SIG-M5 (cell line): ENCODE measurements at regions not wholly inside any gene's neighbourhood (a gene's known extent, or its start where the extent isn't known, plus 50 kb on each side); places are given as distances from the start of the nearest gene placed in this dataset.
"Not testable (repeated sequence)": the region's sequence is repeated elsewhere in the genome, so short reads cannot be mapped to it uniquely, and the experiment has no call there.

Experiments
- DNase-seq: peaks from one replicate; lab custom pipeline; 2025; lab: John Stamatoyannopoulos, UW

DNA sequence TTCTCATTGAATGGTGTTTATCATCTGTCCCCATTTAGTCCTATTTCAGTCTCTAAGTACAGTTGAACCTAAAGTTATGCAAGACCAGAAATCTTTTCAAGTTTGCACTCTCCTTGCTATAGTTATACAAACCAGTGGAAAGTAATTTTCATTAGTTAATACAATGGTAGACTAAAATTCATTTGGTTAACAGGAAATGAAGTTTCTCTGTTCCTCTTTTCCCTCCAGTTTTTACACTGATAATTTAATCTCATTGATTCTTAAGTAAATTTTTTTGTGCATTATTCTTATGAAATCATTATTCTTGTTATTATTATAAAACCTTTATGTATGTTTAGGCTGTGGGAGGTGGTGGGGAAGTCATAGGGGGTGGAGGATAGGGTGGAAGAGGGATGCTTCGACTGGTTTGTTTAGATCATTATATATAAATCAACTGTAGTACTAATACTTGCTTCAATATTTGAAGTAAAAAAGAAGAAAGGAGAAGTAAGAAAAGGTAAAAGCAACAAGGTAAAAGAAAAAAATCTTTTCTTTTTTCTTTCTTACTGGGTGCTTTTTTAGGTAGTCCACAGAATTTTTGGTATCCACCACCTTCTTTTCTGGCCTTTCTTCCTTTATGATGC is 104.1 kb downstream of the GPR85 start:
- no peak for DNase-seq

DNA sequence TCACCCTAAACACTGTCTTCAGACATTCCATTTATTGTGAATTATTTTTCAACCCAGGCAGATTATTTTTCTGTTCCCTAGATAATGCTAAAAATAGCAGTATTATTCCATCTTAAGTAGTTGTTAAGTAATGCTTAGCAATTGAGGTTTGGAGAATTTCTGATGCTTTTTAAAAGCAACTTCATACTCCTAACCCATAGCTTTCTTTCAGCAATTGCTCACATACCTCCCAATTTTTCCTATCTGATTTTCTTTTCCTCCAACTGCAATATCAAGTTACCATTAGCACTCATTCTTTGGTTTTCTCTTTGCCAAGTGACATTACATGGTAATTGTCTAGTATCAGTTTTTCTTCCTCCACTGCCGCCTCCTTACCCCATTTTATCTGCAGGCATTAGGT is 104.7 kb downstream of the GPR85 start:
- DNase-seq = no peak

DNA sequence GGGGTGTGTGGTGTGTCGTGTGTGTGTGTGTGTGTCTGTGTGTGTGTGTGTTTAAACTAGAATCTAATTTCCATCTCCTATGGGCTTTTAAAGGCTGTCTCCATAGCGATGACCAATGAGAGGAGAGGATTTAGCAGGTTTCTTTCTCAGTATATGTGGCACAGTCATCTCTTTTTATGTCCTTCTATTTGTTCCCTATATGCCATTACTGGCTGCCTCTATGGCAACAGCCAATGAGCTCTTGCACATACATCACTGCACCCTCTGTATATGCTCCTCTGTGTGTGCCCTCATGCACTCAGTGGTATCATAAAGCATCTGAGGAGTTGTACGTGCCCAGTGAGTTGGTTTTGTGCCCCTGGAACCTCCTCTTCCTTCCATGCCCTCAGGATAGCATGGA is 107.6 kb downstream of the GPR85 start:
- DNase-seq = not testable (repeated sequence)

DNA sequence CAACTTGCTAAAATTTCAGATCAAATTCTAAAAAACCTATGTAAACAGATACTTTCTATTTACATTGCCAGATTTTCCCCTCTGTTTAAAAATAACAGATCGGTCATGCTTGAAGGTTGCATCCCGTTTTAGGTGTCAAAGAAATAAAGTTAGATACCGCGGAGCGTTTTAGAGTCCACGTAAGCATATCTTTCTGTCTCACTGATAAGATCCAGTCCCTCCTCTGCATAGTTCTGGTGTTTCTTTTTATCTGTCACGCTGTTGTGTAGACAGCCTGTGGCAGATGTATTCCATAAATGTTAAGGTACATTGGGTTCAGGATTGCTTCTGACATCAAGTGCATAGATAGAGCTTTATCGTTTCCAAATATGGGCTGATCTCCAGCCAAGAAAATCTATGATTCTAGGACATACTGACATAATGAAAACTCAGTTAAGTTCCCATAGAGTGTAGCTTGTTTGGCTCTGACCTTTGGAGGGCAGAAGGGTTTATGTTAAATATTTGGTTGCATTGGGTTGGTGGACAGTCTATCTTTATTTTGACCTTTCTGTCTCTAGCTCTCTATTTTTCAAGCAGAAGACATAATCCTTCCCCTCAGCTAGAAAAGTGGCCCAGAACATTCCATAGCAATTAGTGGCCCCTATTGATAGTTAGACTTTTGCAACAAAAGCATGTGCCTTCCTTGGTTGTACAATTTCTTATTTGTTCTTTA is 109.2 kb downstream of the GPR85 start:
- DNase-seq = not testable (repeated sequence)

DNA sequence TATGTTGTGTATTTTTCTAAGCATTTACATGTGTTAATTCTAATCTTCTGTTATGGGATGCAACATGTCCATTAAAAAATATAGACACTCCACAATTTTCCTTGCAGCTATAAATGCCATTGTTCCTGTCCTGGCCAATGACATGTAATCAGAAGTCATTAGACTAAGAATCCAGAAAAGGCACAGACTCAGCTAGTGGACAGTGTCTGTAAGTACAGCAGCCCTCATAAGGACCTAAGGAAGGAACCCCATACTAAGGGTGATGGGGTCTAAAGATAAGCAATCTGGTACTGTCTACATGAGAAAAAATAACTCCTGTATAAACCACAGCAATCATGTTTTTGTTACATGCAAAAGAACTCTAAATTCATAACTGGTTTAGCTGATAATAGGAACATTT is 115.9 kb downstream of the GPR85 start:
- no peak for DNase-seq

GRCh38 chr7:112969946-112970345 is 116.7 kb downstream of the GPR85 start:
- no peak for DNase-seq

- DNase-seq = no peak
Measured at GRCh38 chr7:112965506-112965905, 121.1 kb downstream of the GPR85 start.

- DNase-seq = no peak
Measured at GRCh38 chr7:112963634-112964033, 123.0 kb downstream of the GPR85 start.

DNA sequence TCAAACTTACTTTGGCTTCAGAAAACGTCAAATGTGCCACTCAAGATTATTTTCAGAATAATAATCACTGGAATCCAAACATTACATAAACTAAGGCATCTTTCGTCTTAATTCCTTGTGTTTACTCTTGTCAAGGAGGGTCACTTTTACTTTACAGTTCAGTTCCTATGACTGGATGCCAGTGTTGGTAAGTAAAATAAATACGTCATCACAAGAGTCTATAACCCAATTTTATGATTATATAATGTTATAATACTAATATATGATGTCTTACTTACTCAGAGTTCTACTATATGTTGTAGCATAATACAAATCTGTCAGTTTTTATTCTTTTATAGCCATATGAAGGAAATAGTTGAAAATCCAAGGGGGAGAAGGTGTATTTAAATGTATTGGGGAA is 123.8 kb downstream of the GPR85 start:
- DNase-seq = no peak

DNA sequence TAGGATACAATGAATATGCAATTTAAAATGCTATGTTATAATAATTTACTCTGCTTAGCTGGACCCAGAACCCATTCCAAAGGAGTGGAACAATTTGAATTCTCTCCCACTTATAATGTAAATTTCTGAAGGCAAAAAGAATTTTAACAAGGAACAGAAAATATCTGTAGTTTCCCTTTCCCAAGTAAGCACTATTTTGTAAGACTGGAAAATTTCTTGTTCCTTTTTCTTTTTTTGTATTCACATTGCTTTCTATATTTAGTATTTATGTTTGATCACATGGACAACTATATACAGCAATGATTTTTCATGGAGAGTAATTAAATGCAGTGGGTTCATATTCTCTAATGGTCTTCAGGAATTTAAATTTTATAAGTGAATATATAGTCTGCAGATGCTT is 127.4 kb downstream of the GPR85 start:
- DNase-seq = no peak

GRCh38 chr7:112958775-112959174 is 127.9 kb downstream of the GPR85 start:
- DNase-seq = no peak

GRCh38 chr7:112957901-112958300 is 128.7 kb downstream of the GPR85 start:
- DNase-seq = no peak

DNA sequence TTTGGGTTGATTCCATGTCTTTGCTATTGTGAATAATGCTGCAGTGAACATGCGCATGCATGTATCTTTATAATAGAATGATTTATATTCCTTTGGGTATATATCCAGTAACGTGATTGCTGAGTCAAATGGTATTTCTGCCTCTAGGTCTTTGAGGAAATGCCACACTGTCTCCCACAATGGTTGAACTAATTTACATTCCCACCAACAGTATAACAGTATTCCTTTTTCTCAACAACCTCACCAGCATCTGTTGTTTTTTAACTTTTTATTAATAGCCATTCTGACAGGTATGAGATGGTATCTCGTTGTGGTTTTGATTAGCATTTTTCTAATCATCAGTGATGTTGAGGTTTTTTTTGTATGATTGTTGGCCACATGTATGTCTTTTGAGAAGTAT is 133.6 kb downstream of the GPR85 start:
- not testable (repeated sequence) for DNase-seq

- DNase-seq = no peak
Measured at GRCh38 chr7:112951070-112951469, 135.6 kb downstream of the GPR85 start.

DNA sequence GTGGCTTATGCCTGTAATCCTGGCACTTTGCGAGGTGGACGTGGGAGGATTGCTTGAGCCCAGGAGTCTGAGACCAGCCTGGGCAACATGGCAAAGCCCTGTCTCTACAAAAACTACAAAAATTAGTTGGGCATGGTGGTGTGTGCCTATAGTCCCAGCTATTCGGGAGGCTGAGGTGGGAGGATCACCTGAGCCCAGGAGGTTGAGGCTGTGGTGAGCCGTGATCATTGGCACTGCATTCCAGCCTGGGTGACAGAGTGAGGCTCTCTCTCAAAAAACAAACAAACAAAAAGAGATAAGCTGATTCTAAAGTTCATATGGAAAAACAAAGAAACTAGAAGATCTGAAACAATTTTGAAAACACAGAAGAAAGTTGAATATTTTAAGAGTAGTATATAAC is 136.9 kb downstream of the GPR85 start:
- not testable (repeated sequence) for DNase-seq

- DNase-seq = no peak
Measured at GRCh38 chr7:112946350-112946749, 140.3 kb downstream of the GPR85 start.

- DNase-seq = no peak
Measured at GRCh38 chr7:112945046-112945445, 141.6 kb downstream of the GPR85 start.

DNA sequence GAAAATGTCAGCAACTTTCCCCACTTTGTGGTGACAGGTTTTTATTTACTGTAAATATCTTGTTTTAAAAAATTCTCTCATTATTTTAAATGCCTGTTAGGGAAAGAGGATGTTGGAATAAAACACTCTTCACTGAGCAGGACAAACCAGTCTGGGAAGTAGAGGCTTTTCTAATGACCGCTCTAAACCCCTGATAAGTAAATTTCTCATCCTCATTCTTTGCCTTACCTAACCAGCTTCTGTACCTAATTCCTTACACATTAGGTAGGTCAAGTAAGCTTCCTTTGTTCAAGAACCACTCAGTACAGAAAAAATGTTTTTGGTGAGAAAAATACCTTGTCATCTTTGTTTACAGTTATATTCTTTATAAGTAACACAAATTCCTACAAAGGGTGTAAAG is 143.6 kb downstream of the GPR85 start:
- no peak for DNase-seq

GRCh38 chr7:112942125-112942524 is 144.5 kb downstream of the GPR85 start:
- DNase-seq = not testable (repeated sequence)

DNA sequence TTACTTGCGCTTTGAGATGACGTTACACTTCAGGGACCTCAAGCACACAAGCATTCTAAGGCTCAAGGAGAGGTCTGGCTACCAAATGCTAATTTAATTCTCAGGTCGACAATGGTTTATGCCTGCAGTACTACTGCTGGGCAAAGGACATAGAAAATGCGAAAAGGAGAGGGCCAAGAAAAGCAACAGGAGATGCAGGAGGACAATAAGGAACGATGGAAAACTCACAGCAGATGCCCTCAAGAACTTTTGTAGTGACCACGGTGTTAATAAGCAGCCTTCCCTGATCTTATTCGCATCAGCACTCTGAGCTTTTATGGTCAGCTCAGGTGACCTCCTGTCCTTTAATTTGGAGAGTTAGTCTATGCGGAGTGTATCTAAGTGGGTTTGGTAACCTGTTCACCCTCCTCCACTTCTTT is 146.3 kb downstream of the GPR85 start:
- no peak for DNase-seq

DNA sequence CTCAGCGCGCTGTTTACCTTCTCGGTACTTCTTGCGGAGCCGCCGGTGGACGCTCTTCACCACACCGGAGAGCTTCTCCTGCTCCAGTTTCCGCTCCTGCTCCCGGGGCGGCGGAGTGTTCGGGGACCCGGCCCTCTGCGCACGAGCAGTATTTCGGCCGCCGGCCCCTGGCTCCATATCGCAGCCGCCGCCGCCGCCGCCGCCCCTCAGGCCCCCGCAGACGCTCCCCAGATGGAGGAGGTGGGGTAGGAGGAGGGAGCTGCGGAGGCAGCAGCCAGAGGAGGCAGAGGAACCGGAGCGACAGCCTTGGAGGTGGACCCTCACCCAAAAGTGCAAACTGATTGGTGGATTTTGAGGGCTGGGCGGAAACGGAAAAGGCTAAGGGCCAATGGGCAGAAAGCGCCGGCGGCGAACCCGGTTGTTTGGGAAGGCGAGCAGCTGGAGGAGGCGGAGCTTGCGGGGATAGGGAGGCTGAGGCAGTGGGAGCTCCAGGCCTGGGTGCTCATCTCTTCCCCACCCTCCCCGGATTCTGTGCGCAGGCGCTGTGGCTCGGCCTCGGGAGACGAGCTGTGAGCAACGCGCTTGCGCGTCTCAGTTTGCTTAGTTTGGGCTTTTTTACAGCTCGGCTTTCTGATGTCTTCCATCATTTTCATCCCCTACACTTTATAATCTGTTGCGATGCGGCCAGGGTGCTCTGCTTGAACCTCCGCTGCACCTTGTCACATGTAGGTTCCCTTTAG is 146.9 kb downstream of the GPR85 start:
- DNase-seq = peak; percentile 88

DNA sequence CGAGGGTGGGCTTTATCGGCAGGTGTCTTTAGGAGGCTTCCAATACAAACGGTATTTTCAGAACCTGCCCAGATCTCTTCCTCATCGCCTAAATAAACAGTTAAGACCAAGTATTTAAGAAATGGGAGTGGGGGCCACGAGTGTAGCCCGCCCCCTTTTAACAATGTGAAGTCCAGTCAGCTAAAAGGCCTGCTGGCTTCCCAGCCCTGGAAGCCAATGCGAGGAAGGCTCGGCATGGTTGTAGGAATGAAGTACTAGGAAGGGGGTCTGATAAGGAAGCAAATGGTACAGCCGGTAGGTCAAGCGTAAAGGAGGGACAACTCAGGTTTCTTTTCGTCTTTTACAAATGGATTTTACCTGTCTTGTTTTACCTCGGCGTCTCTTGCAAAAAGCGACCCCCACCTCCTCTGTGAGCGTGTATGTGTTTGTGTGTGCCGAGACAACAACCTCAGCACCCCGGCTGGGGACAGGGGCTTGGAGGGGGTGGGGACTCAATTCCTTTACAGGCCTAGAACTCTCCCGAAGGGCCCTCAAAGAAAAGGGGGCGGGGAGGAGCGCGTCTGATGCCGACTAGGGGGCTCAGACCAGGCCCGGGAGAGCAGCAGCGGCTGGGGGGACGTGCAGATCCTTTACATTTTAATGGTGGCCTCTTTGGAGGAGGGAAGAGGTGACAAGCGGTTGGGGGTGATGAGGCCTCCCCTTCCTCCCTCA is 147.6 kb downstream of the GPR85 start:
- no peak for DNase-seq
